GDM1 (cell line): ENCODE measurements at regions not wholly inside any gene's neighbourhood (a gene's known extent, or its start where the extent isn't known, plus 50 kb on each side); places are given as distances from the start of the nearest gene placed in this dataset.

Experiments
- DNase-seq: peaks from one replicate; lab custom pipeline; 2025; lab: John Stamatoyannopoulos, UW

GRCh38 chr1:38102636-38103035 lies 56.0 kb upstream of the POU3F1 start:
- DNase-seq, result no peak

- DNase-seq, result no peak
Observed at GRCh38 chr1:38101037-38101785, 54.6 kb upstream of the POU3F1 start.

- no peak for DNase-seq
Observed at GRCh38 chr1:38098101-38098847, 51.7 kb upstream of the POU3F1 start.

GRCh38 chr1:38097284-38097898 lies 50.8 kb upstream of the POU3F1 start:
- no peak for DNase-seq
